ENCODE measurements at regions not wholly inside any gene's neighbourhood (a gene's known extent, or its start where the extent isn't known, plus 50 kb on each side); places are given as distances from the start of the nearest gene placed in this dataset.

DNA sequence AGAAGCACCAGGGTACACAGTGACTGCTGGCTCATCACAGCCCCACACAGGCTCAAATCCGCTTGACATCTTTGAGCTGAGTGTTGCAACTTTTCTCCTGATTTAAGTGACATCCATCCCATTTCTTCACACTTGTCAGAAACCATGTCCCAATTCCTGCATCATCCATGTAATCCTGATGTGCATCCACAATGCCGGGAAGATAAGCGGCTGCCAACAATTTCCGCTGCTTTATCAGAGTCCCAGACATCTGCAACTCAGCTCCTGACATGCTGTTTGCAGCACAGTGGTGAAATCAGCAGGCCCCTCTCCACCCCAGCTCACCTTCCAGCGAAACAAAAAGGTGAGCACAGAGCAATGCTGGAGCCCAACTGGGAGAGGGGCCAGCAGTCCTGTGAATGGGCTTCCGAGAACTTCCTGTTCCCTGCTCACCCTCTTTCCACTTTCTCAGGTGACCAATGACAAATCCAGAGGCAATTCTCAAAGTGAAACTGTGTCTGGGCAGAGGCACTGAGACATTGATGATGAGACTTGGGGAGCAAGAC, 581.0 kb downstream of the AJAP1 start:
- H4K20me1 ChIP-seq (ENCODE audit: insufficient read depth): no peaks in the 10 kb centered on the region
- no peak overlapping the region for H3K27ac ChIP-seq (ENCODE audit: low read depth, low read length)
- TF ChIP-seq, protein P1, sequence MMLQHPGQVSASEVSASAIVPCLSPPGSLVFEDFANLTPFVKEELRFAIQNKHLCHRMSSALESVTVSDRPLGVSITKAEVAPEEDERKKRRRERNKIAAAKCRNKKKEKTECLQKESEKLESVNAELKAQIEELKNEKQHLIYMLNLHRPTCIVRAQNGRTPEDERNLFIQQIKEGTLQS (IDR thresholded peaks at IDR 0.05): no peak
- TF ChIP-seq, protein P2, sequence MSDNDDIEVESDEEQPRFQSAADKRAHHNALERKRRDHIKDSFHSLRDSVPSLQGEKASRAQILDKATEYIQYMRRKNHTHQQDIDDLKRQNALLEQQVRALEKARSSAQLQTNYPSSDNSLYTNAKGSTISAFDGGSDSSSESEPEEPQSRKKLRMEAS (IDR thresholded peaks at IDR 0.05): no peak
- TF ChIP-seq SRF (IDR thresholded peaks at IDR 0.05; ENCODE audit: low read depth) (no peak), YY1 (IDR thresholded peaks at IDR 0.05; ENCODE audit: extremely low read depth, insufficient replicate concordance, low read depth, low read length) (no peak), FOSL1 (IDR thresholded peaks at IDR 0.05; ENCODE audit: low read depth) (no peak), POLR2AphosphoS5 (IDR thresholded peaks at IDR 0.05; ENCODE audit: low read depth, low read length) (no peak), SIN3A (IDR thresholded peaks at IDR 0.05; ENCODE audit: low read depth) (no peak), RAD21 (IDR thresholded peaks at IDR 0.05; ENCODE audit: low read depth) (no peak), EGR1 (IDR thresholded peaks at IDR 0.05; ENCODE audit: low read depth) (no peak), EZH2 (IDR thresholded peaks at IDR 0.05) (no peak), TCF7L2 (IDR thresholded peaks at IDR 0.05; ENCODE audit: borderline replicate concordance, extremely low read depth, insufficient read depth, insufficient read length) (no peak), ZFX (IDR thresholded peaks at IDR 0.05) (no peak)
- TF ChIP-seq, protein P3, sequence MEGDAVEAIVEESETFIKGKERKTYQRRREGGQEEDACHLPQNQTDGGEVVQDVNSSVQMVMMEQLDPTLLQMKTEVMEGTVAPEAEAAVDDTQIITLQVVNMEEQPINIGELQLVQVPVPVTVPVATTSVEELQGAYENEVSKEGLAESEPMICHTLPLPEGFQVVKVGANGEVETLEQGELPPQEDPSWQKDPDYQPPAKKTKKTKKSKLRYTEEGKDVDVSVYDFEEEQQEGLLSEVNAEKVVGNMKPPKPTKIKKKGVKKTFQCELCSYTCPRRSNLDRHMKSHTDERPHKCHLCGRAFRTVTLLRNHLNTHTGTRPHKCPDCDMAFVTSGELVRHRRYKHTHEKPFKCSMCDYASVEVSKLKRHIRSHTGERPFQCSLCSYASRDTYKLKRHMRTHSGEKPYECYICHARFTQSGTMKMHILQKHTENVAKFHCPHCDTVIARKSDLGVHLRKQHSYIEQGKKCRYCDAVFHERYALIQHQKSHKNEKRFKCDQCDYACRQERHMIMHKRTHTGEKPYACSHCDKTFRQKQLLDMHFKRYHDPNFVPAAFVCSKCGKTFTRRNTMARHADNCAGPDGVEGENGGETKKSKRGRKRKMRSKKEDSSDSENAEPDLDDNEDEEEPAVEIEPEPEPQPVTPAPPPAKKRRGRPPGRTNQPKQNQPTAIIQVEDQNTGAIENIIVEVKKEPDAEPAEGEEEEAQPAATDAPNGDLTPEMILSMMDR (IDR thresholded peaks at IDR 0.05 in 2 of 3, conservative IDR thresholded peaks at IDR 0.05 in 1 of 3; ENCODE audit: borderline replicate concordance in 1 of 3, insufficient read depth in 1 of 3, low read depth in 2 of 3, low read length in 2 of 3): no peak
- no peaks in the 10 kb centered on the region for H3K27me3 ChIP-seq (ENCODE audit: insufficient read depth, low read length)
- no peak overlapping the region for H3K4me3 ChIP-seq (replicated peaks in 1 of 2; ENCODE audit: low read depth in 1 of 2, low read length in 2 of 2)
- no peaks in the 10 kb centered on the region for H3K36me3 ChIP-seq (ENCODE audit: control insufficient read depth in 1 of 2, insufficient read depth in 2 of 2, low read length in 2 of 2)
- no peaks in the 10 kb centered on the region for H3K4me1 ChIP-seq (ENCODE audit: control insufficient read depth in 1 of 2, insufficient read depth in 2 of 2, low read length in 2 of 2)
- ChIA-PET POLR2A (no interaction called here), CTCF (no interaction called here), RAD21 (ENCODE audit: low non-redundant PET in 1 of 2, low total read pairs in 2 of 2, uncharacterized antibody in 2 of 2, unreplicated experiment in 2 of 2) (no interaction called here)
- no peaks in the 10 kb centered on the region for H3K79me2 ChIP-seq (ENCODE audit: insufficient read depth, low read length)
- intact Hi-C loops (cut with micrococcal nuclease): no loop called here
- ATAC-seq (no peak), DNase-seq (ENCODE audit: low read depth, low spot score) (no peak)
- H2AFZ ChIP-seq (ENCODE audit: low read depth, low read length, poor library complexity, severe bottlenecking): no peak overlapping the region
- H3K4me2 ChIP-seq (ENCODE audit: low read length): no peak overlapping the region
- no peak overlapping the region for H3K9ac ChIP-seq (ENCODE audit: low read length)
- peaks cover 0 to 6% of the 10 kb centered on the region in 2 experiments; a peak in 2 of 4 replicates for H3K9me3 ChIP-seq (ENCODE audit: control insufficient read depth in 1 of 2, insufficient read depth in 1 of 2, low read depth in 1 of 2, low read length in 2 of 2)
- no peaks in the 10 kb centered on the region for H3K9me2 ChIP-seq (ENCODE audit: insufficient read depth)
- BruUV-seq (replicated peaks): no TSS peak

Measured in HCT116 (cell line).